ENCODE measurements at regions not wholly inside any gene's neighbourhood (a gene's known extent, or its start where the extent isn't known, plus 50 kb on each side); places are given as distances from the start of the nearest gene placed in this dataset.
A peak's percentile ranks its signal among the peaks of the same experiment; 100 is the strongest.

GRCh38 chrX:131728295-131729145 lies 184.6 kb downstream of the OR13H1 start:
- no peak for TF ChIP-seq MAX (IDR thresholded peaks at IDR 0.05; ENCODE audit: low read depth, low read length)
- no peak for TF ChIP-seq MYC (IDR thresholded peaks at IDR 0.05; ENCODE audit: low read depth, low read length)
- TF ChIP-seq POLR2A (IDR thresholded peaks at IDR 0.05; ENCODE audit: extremely low read depth, insufficient read length), result no peak
- no peak for TF ChIP-seq CTCF (IDR thresholded peaks at IDR 0.05; ENCODE audit: low read depth, low read length)
- no peak for DNase-seq (ENCODE audit: low read depth)
- no peak overlapping the region for H3K4me3 ChIP-seq (ENCODE audit: low read depth, low read length)

DNA sequence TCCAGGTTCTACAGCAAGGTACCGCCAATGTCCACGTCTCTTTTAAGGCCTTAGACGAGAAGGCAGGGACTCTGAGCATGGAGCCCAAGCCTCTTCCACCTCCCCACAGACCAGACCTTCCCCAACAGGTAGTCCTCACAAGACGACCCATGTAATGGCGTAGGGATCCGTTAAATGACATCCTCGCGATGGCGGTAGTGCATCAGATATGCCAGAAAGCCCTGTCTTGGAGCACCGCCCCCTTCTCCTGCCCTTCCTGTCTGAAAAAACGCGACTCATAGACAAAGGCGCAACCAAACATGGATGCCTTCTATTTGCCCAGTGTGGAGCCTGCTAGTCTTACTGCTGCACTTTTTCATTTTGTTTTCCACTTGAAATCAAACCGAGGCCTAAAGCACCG lies 185.4 kb downstream of the OR13H1 start:
- no peak overlapping the region for H3K4me3 ChIP-seq (ENCODE audit: low read depth, low read length)
- DNase-seq (ENCODE audit: low read depth), result no peak
- TF ChIP-seq CTCF (IDR thresholded peaks at IDR 0.05; ENCODE audit: low read depth, low read length) (no peak), MYC (IDR thresholded peaks at IDR 0.05; ENCODE audit: low read depth, low read length) (no peak), POLR2A (IDR thresholded peaks at IDR 0.05; ENCODE audit: extremely low read depth, insufficient read length) (no peak), MAX (IDR thresholded peaks at IDR 0.05; ENCODE audit: low read depth, low read length) (no peak)

DNA sequence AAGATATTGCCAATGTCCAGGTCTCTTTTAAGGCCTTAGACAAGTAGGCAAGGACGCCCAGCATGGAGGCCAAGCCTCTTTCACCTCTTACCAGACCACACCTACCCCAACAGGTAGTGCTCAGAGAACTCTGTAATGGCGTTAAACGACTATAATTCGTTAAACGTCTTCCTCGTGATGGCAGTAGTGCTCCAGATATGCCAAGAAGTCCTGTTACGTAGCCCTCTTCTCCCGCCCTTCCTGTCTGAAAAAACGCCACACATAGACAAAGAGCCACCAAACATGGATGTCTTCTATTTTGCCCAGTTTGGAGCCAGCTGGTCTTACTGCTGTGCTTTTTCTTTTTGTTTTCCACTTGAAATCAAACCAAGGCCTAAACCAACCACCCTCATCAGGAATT lies 190.7 kb downstream of the OR13H1 start:
- TF ChIP-seq CTCF (IDR thresholded peaks at IDR 0.05; ENCODE audit: low read depth, low read length) (no peak), MYC (IDR thresholded peaks at IDR 0.05; ENCODE audit: low read depth, low read length) (no peak), MAX (IDR thresholded peaks at IDR 0.05; ENCODE audit: low read depth, low read length) (no peak), POLR2A (IDR thresholded peaks at IDR 0.05; ENCODE audit: extremely low read depth, insufficient read length) (no peak)
- DNase-seq (ENCODE audit: low read depth), result no peak
- no peak overlapping the region for H3K4me3 ChIP-seq (ENCODE audit: low read depth, low read length)

- no peak for DNase-seq (ENCODE audit: low read depth)
- TF ChIP-seq MAX (IDR thresholded peaks at IDR 0.05; ENCODE audit: low read depth, low read length) (no peak), MYC (IDR thresholded peaks at IDR 0.05; ENCODE audit: low read depth, low read length) (no peak), POLR2A (IDR thresholded peaks at IDR 0.05; ENCODE audit: extremely low read depth, insufficient read length) (no peak), CTCF (IDR thresholded peaks at IDR 0.05; ENCODE audit: low read depth, low read length) (no peak)
- H3K4me3 ChIP-seq (ENCODE audit: low read depth, low read length), result no peak overlapping the region
Observed at GRCh38 chrX:131735127-131735526, 191.3 kb downstream of the OR13H1 start.

- no peak for TF ChIP-seq POLR2A (IDR thresholded peaks at IDR 0.05; ENCODE audit: extremely low read depth, insufficient read length)
- TF ChIP-seq MAX (IDR thresholded peaks at IDR 0.05; ENCODE audit: low read depth, low read length), result no peak
- TF ChIP-seq MYC (IDR thresholded peaks at IDR 0.05; ENCODE audit: low read depth, low read length), result no peak
- TF ChIP-seq CTCF (IDR thresholded peaks at IDR 0.05; ENCODE audit: low read depth, low read length), result no peak
- H3K4me3 ChIP-seq (ENCODE audit: low read depth, low read length), result no peak overlapping the region
- peak; percentile 67 for DNase-seq (ENCODE audit: low read depth)
Observed at GRCh38 chrX:131739823-131740222, 195.9 kb downstream of the OR13H1 start.

Measured in NB4 (cell line).